ENCODE measurements at regions not wholly inside any gene's neighbourhood (a gene's known extent, or its start where the extent isn't known, plus 50 kb on each side); places are given as distances from the start of the nearest gene placed in this dataset.

GRCh38 chr15:69797051-69797595 is 300.6 kb downstream of the TLE3 start:
- H3K4me3 ChIP-seq (ENCODE audit: low read depth, low read length) = no peak overlapping the region
- TF ChIP-seq CTCF (IDR thresholded peaks at IDR 0.05; ENCODE audit: borderline replicate concordance, insufficient read depth, low read depth, low read length) = no peak

GRCh38 chr15:69797615-69798014 is 300.1 kb downstream of the TLE3 start:
- TF ChIP-seq CTCF (IDR thresholded peaks at IDR 0.05; ENCODE audit: borderline replicate concordance, insufficient read depth, low read depth, low read length) = no peak
- no peak overlapping the region for H3K4me3 ChIP-seq (ENCODE audit: low read depth, low read length)

- no peak for TF ChIP-seq CTCF (IDR thresholded peaks at IDR 0.05; ENCODE audit: borderline replicate concordance, insufficient read depth, low read depth, low read length)
- no peak overlapping the region for H3K4me3 ChIP-seq (ENCODE audit: low read depth, low read length)
Observed at GRCh38 chr15:69798481-69799250, 299.1 kb downstream of the TLE3 start.

- TF ChIP-seq CTCF (IDR thresholded peaks at IDR 0.05; ENCODE audit: borderline replicate concordance, insufficient read depth, low read depth, low read length) = no peak
- no peak overlapping the region for H3K4me3 ChIP-seq (ENCODE audit: low read depth, low read length)
Observed at GRCh38 chr15:69801144-69801543, 296.6 kb downstream of the TLE3 start.

GRCh38 chr15:69802432-69802831 is 295.3 kb downstream of the TLE3 start:
- TF ChIP-seq CTCF (IDR thresholded peaks at IDR 0.05; ENCODE audit: borderline replicate concordance, insufficient read depth, low read depth, low read length) = no peak
- H3K4me3 ChIP-seq (ENCODE audit: low read depth, low read length) = no peak overlapping the region

- no peak overlapping the region for H3K4me3 ChIP-seq (ENCODE audit: low read depth, low read length)
- no peak for TF ChIP-seq CTCF (IDR thresholded peaks at IDR 0.05; ENCODE audit: borderline replicate concordance, insufficient read depth, low read depth, low read length)
Observed at GRCh38 chr15:69804786-69805185, 292.9 kb downstream of the TLE3 start.
